Bone marrow (tissue), 2 donors: ENCODE measurements at regions not wholly inside any gene's neighbourhood (a gene's known extent, or its start where the extent isn't known, plus 50 kb on each side); places are given as distances from the start of the nearest gene placed in this dataset.

Experiments used
- DNase-seq, 2 donors: peaks; one replicate each; lab custom pipeline; 2025; lab: John Stamatoyannopoulos, UW

- DNase-seq, result no peak
Observed at GRCh38 chr3:59545374-59545773, 495.5 kb upstream of the CFAP20DC start.

GRCh38 chr3:59542276-59542675 is 492.5 kb upstream of the CFAP20DC start:
- no peak for DNase-seq

GRCh38 chr3:59540696-59541095 is 490.9 kb upstream of the CFAP20DC start:
- no peak for DNase-seq

- DNase-seq, result no peak
Observed at GRCh38 chr3:59540241-59540640, 490.4 kb upstream of the CFAP20DC start.

DNA sequence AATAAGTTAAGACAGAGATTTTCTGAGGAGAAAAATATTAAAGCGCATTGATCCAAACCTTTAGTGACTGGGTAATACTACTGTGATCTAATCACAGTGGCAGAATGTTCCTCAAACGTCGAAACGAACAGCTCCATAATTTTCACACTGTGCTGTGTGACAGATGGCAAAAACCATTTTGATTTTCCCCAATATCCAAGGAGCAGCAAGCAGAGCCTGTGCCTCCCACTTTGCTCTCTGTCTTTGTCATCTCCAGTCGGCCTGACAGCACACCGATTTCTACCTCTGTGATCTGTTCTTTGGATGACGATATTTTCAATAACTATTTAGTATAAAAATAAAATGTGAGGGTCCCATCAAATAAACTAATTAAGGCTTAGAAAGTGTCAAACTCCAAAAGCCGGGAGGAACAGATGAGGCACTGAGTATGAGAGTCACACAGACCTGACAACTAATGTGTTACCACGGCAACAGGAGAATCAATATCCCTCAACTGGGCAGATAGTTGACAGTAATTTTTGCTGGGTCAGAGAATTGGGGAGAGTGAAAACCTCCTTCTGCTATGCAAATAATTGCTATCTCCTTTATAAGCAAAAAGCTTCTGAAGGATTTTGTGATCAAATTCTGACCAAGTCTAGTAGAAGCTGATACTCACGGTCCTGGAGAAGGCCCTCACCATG is 489.1 kb upstream of the CFAP20DC start:
- DNase-seq, result no peak

DNA sequence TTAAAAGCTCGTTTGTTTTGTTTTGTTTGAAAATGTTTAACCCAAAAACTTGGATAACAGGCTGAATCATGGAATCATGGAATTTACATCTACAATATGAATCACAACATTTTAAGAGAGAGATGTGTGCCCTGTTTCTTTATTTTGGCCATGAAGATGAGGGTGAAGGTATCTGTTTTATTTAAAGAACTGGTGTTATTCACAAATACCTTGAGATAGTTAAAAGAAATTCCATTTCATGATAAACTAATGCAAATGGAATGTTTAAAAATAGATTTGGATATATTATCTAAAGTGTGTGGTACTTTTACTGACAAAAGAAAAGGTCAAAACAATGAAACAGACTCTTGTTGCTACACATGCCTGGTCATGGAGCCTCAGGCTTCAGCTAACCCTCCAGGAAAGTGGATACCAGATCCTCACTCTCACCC is 486.0 kb upstream of the CFAP20DC start:
- no peak for DNase-seq

DNA sequence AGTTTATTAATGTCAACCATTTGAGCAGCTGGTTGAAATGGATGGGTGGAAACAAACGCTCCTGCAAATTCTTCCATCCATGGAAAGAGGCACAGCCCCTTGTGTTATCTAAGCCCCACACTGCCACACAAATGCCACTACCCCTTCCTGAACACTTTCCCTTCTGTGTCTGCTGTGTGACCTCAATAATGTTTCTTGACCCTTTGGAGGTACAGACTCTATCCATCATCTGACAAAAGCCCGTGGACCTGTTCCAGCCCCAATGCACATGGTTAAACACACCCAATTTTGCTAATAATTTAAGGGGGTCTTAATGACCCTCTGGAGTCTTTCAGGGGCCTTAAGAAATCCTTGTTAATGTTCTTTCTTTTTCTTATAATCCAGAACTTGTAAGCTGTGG is 482.2 kb upstream of the CFAP20DC start:
- no peak for DNase-seq

GRCh38 chr3:59531066-59531745 is 481.4 kb upstream of the CFAP20DC start:
- DNase-seq, result no peak

DNA sequence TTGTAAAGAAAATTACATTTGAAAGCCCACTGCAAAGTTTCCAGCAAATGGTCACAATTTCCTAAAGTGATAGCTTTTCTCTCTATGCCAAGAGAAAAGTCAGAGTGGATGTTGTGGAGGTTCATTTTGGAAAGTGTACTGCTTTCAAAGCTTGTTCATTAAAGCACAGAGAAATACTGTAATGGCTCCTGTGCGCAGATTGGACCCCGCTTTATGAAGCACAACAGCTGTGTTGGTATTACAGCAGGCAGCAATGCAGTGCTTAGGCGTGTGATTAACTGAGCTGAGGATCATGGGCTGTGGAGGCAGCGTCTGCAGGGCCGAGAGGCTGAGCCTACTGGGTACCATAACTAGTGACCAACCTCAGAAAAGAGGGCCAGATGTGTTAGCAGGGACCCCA is 478.4 kb upstream of the CFAP20DC start:
- no peak for DNase-seq

GRCh38 chr3:59527493-59527892 is 477.7 kb upstream of the CFAP20DC start:
- DNase-seq, result no peak

DNA sequence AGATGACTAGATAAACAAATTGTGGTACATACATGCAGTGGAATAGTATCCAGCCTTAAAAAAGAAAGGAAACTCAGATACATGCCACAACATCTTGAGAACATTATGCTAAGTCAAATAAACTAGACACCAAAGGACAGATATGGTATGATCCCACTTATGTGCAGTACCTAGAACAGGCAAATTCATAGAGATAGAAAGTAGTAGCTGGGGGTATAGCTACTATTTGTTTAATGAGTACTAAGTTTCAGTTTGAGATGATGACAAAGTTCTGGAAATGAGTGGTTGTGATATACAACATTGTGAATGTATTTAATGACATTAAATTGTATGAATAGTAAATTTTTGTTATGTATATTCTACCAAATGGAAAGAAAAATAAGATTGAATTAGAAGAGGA is 477.2 kb upstream of the CFAP20DC start:
- DNase-seq, result no peak

DNA sequence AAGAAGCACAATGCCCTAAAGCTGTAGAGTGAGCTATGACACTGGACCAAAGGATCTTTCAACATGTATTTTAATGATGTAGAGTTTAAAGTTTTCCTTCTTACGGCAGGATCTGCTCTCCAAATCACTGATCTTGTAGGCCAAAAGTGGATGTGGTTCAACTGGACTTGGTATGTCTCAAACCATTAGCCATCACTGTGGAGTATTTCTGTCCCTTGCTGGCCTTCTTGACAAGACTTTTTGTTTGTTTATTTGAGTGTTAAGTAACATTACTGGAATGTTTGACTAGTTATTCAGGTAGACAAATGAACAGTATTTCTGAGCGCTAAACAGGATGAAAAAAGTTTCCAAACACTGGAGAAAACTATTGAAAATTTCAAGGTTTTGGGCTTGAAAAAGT is 472.7 kb upstream of the CFAP20DC start:
- no peak for DNase-seq

DNA sequence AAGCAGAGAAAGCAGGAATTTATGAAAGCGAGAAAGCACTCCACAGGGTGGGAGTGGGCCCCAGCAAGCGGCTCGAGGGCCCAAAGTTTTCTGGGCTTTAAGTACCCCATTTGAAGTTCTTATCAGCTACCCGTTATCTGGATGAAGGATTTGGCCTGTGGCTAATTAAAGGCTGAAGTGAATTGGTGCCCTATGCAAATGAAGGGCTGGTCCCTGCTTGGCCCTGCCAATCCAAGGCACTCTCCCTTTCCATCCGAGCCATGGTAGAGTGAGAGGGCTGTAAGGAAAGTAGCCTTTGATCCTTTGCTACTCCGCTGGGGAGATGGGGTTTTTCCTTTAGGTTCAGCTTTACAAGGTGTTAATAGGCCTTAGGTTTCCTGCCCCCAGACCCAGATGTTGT is 469.3 kb upstream of the CFAP20DC start:
- no peak for DNase-seq

- DNase-seq, result no peak
Observed at GRCh38 chr3:59518283-59519055, 468.6 kb upstream of the CFAP20DC start.

- DNase-seq, result no peak
Observed at GRCh38 chr3:59517388-59517787, 467.6 kb upstream of the CFAP20DC start.

DNA sequence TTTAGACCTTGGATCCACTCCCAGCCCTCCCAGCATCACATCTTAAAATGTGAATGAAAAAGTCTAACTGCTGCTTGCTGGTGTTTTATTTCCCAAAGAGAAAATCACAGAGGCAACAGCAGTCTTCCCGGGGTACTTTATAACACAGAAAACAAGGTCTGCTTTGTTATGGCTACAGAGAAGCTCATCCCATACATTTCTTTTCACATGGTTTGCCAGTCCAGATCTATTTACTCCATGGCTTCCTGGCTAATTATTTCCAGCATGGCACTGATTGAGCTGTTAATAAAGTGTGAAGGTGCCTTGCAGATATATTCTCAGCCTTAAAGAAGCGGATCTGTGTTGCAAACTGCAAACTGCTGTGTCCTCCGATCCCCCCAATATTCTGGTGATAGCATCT is 466.1 kb upstream of the CFAP20DC start:
- DNase-seq, result no peak

DNA sequence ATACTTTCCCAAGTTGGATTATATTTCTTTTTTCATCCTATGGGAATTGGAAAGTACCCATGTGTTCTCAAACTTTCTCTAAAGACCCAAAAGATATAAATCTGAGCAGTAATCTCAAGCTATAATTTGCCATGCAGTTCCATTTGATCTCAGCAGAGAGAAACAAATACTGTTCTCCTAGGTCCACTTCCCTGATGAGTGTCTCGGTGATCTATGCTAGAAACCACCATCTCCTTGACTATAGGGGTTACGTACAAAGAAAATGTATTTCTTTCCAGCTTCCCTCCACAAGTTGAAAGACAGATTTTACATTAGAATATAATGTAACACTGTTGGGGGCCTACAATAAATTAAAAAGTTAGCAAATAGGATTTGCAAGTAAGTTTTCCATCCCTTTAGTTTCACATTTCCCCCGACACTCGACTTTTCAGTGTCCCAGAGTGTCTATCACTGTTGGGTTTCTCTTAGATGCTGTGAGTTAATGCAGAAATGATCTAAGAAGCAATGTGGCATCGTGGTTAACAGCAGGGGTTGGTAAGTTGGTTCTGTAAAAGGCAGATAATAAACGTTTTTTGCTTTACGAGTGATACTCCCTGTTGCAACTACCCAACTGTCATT is 465.1 kb upstream of the CFAP20DC start:
- no peak for DNase-seq

DNA sequence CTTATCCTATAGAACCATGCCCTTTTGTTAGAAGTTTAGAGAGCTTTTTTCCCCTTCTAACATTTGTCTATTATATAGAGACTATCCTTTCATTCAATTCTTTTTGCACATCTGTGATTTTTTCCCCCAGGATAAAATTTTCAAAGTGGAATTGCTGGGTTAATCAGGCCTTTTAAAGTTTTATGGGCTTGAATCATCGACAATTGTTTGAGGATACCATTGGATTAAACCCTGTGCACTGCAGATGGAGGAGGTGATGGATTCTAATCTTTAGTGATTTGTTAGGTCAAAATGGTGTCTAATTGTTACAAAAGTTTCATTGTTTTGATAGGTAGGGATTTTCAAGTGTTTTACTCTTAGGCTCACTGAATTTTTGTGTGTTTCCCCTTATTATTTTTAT is 463.7 kb upstream of the CFAP20DC start:
- no peak for DNase-seq

GRCh38 chr3:59512066-59512465 is 462.2 kb upstream of the CFAP20DC start:
- DNase-seq, result no peak

DNA sequence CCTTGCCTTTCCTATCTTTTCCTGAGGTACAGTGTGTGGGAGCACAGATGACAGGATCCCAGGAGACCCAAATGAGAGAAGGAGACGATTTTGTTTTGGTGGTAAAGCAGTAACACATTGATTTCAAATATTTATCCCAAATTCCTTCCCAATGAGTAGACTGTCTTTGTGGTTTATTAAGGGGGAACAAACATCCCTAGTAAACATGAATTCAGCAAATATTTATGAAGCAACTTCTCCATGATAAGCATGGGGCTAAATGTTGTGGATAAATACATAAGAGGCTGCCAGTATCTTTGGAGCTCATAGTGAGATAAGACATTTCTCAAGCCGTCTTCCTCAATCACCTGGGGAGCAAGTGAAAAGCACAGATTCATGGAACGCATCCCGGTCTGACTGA is 460.8 kb upstream of the CFAP20DC start:
- DNase-seq, result no peak

DNA sequence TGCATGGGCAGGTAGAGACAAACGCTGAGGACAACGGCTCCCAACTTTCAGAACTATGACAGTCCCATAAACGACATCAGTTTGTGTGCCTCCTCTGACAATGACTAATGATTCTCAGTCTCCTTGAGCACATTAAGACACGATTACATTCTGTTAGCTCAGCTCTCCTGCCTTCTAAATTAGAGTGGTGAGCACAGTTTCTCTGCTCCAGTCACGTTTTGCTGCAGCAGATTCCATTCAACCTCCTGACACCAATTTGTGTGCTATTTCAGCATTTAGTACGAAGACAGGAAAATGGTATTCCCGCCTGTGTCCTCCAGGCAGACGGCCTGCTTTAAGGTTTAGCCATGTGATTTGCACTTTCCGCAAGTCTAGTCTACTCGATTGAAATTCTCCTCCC is 458.4 kb upstream of the CFAP20DC start:
- DNase-seq, result no peak

DNA sequence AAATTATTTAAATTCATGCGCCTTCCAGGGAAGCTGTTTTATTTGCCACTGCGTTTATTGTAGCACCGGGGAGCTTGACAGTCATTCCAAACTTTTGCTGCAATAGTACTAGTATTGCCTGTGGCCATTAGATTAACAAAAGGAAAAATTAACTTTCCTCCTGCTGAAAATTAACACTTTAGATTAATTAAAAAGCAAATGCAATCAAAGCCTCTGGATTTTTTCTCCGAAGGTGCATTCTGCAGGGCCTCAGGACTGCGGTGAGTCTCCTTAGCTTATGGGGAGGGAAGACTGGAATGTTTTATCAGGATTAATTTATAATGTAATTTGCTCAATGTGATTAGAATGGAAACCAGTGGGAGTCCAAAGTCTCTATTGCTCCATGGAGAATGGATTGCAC is 456.4 kb upstream of the CFAP20DC start:
- no peak for DNase-seq

DNA sequence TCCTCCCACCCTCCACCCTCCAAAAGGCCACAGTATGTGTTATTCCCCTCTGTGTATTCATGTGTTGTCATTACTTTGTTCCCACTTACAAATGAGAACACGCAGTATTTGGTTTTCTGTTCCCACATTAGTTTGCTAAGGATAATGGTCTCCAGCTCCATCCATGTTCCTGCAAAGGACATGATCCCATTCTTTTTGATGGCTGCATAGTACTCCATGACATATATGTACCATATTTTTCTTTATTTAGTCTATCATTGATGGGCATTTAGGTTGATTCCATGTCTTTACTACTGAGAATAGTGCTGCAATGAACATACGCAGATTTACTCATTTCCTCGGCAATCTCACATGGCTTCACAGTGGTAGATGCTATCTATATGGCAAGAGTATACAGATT is 453.6 kb upstream of the CFAP20DC start:
- no peak for DNase-seq
